HCT116 (cell line): ENCODE measurements at regions not wholly inside any gene's neighbourhood (a gene's known extent, or its start where the extent isn't known, plus 50 kb on each side); places are given as distances from the start of the nearest gene placed in this dataset.

Source experiments
- ATAC-seq: fragments of 200-7000 bp; cut with Tn5 transposase; 2 replicates; pipeline ENCODE4 v1.9.1; 2020; ENCODE audit warnings: mild to moderate bottlenecking, moderate library complexity
- BruUV-seq: library from RNA; stranded (reverse); fragments of 400-500 nt; replicated peaks from 2 replicates; lab custom pipeline; 2021; lab: Mats Ljungman, UMichigan
- CTCF ChIA-PET: fragments of 300-600 bp; sonication (Branson Sonifier 250); formaldehyde crosslinking; loops from one replicate; lab custom pipeline; 2021; ENCODE audit warnings: antibody characterized with exemption; lab: Charles Lee
- POLR2A ChIA-PET: fragments of 300-600, 350-600 bp; sonication (Branson Sonifier 250); formaldehyde crosslinking; loops from one replicate; lab custom pipeline; 2021; ENCODE audit warnings: antibody characterized with exemption; lab: Charles Lee
- RAD21 ChIA-PET, 2 experiments: fragments of 300-600 bp; sonication (Branson Sonifier 250); formaldehyde crosslinking; loops; one replicate each; lab custom pipeline; 2023; ENCODE audit warnings: low total read pairs in 2 of 2; ENCODE audit not compliant: uncharacterized antibody in 2 of 2, unreplicated experiment in 2 of 2, low non-redundant PET in 1 of 2; lab: Charles Lee
- DNase-seq: peaks from one replicate; pipeline ENCODE4 v3.0.0-alpha.2; 2010; ENCODE audit warnings: low read depth, low spot score
- H2AFZ ChIP-seq: fragments of 200-600 bp; shearing (Covaris generic), sonication (generic); 2 replicates; pipeline ENCODE4 v1.6.1; 2017; ENCODE audit warnings: low read depth, mixed run types, mixed read lengths, antibody characterized with exemption, low read length; ENCODE audit not compliant: poor library complexity, severe bottlenecking
- H3K27ac ChIP-seq: 2 replicates; pipeline ENCODE4 v1.5.1; 2012; ENCODE audit warnings: low read depth, low read length
- H3K27me3 ChIP-seq: fragments of 200-600 bp; sonication (generic); 2 replicates; pipeline ENCODE4 v1.6.1; 2016; ENCODE audit warnings: mixed run types, low read length, mixed read lengths; ENCODE audit not compliant: insufficient read depth
- H3K36me3 ChIP-seq, 2 experiments: fragments of 200-500 bp in 1 of 2; fragments of 200-600 bp in 1 of 2; sonication (Bioruptor generic) in 1 of 2; sonication (generic) in 1 of 2; 2 replicates each; pipeline versions ENCODE4 v1.5.1 to v1.6.1; 2014 to 2016; ENCODE audit warnings: low read length in 2 of 2, inconsistent platforms in 1 of 2, mixed read lengths in 1 of 2, mixed run types in 1 of 2; ENCODE audit not compliant: insufficient read depth in 2 of 2, control insufficient read depth in 1 of 2
- H3K4me1 ChIP-seq, 2 experiments: fragments of 200-600 bp in 1 of 2; sonication (generic) in 1 of 2; 2 replicates each; pipeline versions ENCODE4 v1.5.1 to v1.6.1; 2012 to 2017; ENCODE audit warnings: low read length in 2 of 2, inconsistent platforms in 1 of 2, mild to moderate bottlenecking in 1 of 2, mixed read lengths in 1 of 2, mixed run types in 1 of 2, moderate library complexity in 1 of 2; ENCODE audit not compliant: insufficient read depth in 2 of 2, control insufficient read depth in 1 of 2
- H3K4me2 ChIP-seq: fragments of 200-600 bp; sonication (generic); 2 replicates; pipeline ENCODE4 v1.6.1; 2017; ENCODE audit warnings: mixed run types, low read length, mixed read lengths
- H3K4me3 ChIP-seq, 2 experiments: fragments of 200-600 bp in 1 of 2; sonication (generic) in 1 of 2; replicated peaks in 1 of 2; 2 replicates each; pipeline ENCODE4 v1.5.1; 2011 to 2016; ENCODE audit warnings: low read length in 2 of 2, control low read depth in 1 of 2, low read depth in 1 of 2, mild to moderate bottlenecking in 1 of 2, mixed read lengths in 1 of 2, mixed run types in 1 of 2
- H3K79me2 ChIP-seq: fragments of 200-600 bp; sonication (generic); 2 replicates; pipeline ENCODE4 v1.6.1; 2017; ENCODE audit warnings: mild to moderate bottlenecking, mixed run types, low read length, moderate library complexity, mixed read lengths; ENCODE audit not compliant: insufficient read depth
- H3K9ac ChIP-seq: fragments of 200-600 bp; sonication (generic); 2 replicates; pipeline ENCODE4 v1.6.1; 2016; ENCODE audit warnings: low read length, mixed read lengths
- H3K9me2 ChIP-seq: fragments of 200-600 bp; sonication (generic), shearing (Covaris generic); 2 replicates; pipeline ENCODE4 v1.6.1; 2017; ENCODE audit warnings: mixed run types, mild to moderate bottlenecking, moderate library complexity; ENCODE audit not compliant: insufficient read depth
- H3K9me3 ChIP-seq, 2 experiments: fragments of 200-500 bp in 1 of 2; fragments of 200-600 bp in 1 of 2; sonication (Bioruptor generic) in 1 of 2; sonication (generic) in 1 of 2; 2 replicates each; pipeline ENCODE4 v1.6.1; 2014 to 2017; ENCODE audit warnings: low read length in 2 of 2, mixed read lengths in 2 of 2, inconsistent platforms in 1 of 2, low read depth in 1 of 2, mild to moderate bottlenecking in 1 of 2, mixed run types in 1 of 2, moderate library complexity in 1 of 2; ENCODE audit not compliant: control insufficient read depth in 1 of 2, insufficient read depth in 1 of 2
- H4K20me1 ChIP-seq: fragments of 200-600 bp; sonication (generic), shearing (Covaris generic); 2 replicates; pipeline ENCODE4 v1.6.1; 2017; ENCODE audit warnings: mixed run types, mild to moderate bottlenecking, moderate library complexity; ENCODE audit not compliant: insufficient read depth
- ATF3 ChIP-seq: IDR thresholded peaks from 2 replicates; pipeline ENCODE4 v1.6.1; 2012
- CBX3 ChIP-seq: IDR thresholded peaks from 2 replicates; pipeline ENCODE4 v1.6.1; 2012; ENCODE audit warnings: low read depth
- CEBPB ChIP-seq: IDR thresholded peaks from 2 replicates; pipeline ENCODE4 v1.6.1; 2012; ENCODE audit warnings: low read depth
- CTCF ChIP-seq, 3 experiments: fragments of 200-600 bp in 1 of 3; sonication (generic) in 1 of 3; IDR thresholded peaks in 2 of 3; conservative IDR thresholded peaks in 1 of 3; 2 replicates each; pipeline ENCODE4 v1.5.1; 2012 to 2017; ENCODE audit warnings: low read depth in 2 of 3, low read length in 2 of 3, antibody characterized with exemption in 1 of 3, borderline replicate concordance in 1 of 3, control low read depth in 1 of 3, mild to moderate bottlenecking in 1 of 3, mixed read lengths in 1 of 3, mixed run types in 1 of 3, moderate library complexity in 1 of 3; ENCODE audit not compliant: insufficient read depth in 1 of 3
- EGR1 ChIP-seq: IDR thresholded peaks from 2 replicates; pipeline ENCODE4 v1.6.1; 2012; ENCODE audit warnings: low read depth
- ELF1 ChIP-seq: IDR thresholded peaks from 2 replicates; pipeline ENCODE4 v1.6.1; 2012; ENCODE audit warnings: low read depth, borderline replicate concordance
- EZH2phosphoT487 ChIP-seq: fragments of 200-600 bp; IDR thresholded peaks from 2 replicates; pipeline ENCODE4 v1.6.1; 2018; ENCODE audit warnings: antibody characterized with exemption, borderline replicate concordance
- FOSL1 ChIP-seq: IDR thresholded peaks from 2 replicates; pipeline ENCODE4 v1.6.1; 2012; ENCODE audit warnings: low read depth
- MAX ChIP-seq: IDR thresholded peaks from 2 replicates; pipeline ENCODE4 v1.6.1; 2012
- POLR2A ChIP-seq: IDR thresholded peaks from 2 replicates; pipeline ENCODE4 v1.7.0; 2011; ENCODE audit warnings: borderline replicate concordance; ENCODE audit not compliant: insufficient read depth, insufficient read length; ENCODE audit errors: extremely low read depth
- POLR2AphosphoS5 ChIP-seq: IDR thresholded peaks from 2 replicates; pipeline ENCODE4 v1.6.1; 2011; ENCODE audit warnings: mild to moderate bottlenecking, low read depth, low read length, moderate library complexity
- RAD21 ChIP-seq: IDR thresholded peaks from 2 replicates; pipeline ENCODE4 v1.6.1; 2012; ENCODE audit warnings: low read depth, mild to moderate bottlenecking
- REST ChIP-seq: IDR thresholded peaks from 2 replicates; pipeline ENCODE4 v1.6.1; 2012; ENCODE audit warnings: low read depth
- YY1 ChIP-seq: IDR thresholded peaks from 2 replicates; pipeline ENCODE4 v1.6.1; 2011; ENCODE audit warnings: low read length, low read depth, moderate library complexity, mild to moderate bottlenecking; ENCODE audit not compliant: insufficient replicate concordance; ENCODE audit errors: extremely low read depth
- ZBTB33 ChIP-seq: IDR thresholded peaks from 2 replicates; pipeline ENCODE4 v1.6.1; 2011; ENCODE audit warnings: mild to moderate bottlenecking, low read length, moderate library complexity; ENCODE audit not compliant: insufficient replicate concordance; ENCODE audit errors: extremely low read depth
- ZFX ChIP-seq: fragments of 450-650 bp; IDR thresholded peaks from 2 replicates; pipeline ENCODE4 v1.6.1; 2017
- ZNF274 ChIP-seq: fragments of 200-500 bp; sonication (Bioruptor generic); IDR thresholded peaks from 2 replicates; pipeline ENCODE4 v1.6.1; 2014; ENCODE audit warnings: mild to moderate bottlenecking, low read depth, low read length, inconsistent platforms
- intact Hi-C: fragments of 100-400 bp; cut with micrococcal nuclease; formaldehyde crosslinking; loops from 2 replicates; pipeline ENCODE4 v1.10.0; 2022

GRCh38 chr1:82143108-82143833 is 342.5 kb downstream of the ADGRL2 start (continued):
- TF ChIP-seq ATF3 = no peak
- TF ChIP-seq RAD21 = no peak
- no peak for TF ChIP-seq POLR2AphosphoS5
- no peak for TF ChIP-seq ZFX
- no peak for TF ChIP-seq EGR1
- TF ChIP-seq ZBTB33 = no peak
- no peak for TF ChIP-seq ZNF274
- TF ChIP-seq CBX3 = no peak
- no peak for TF ChIP-seq EZH2phosphoT487

GRCh38 chr1:82141390-82141789 is 340.7 kb downstream of the ADGRL2 start:
- Histone ChIP-seq H3K36me3 (no peaks in the 10 kb centered on the region), H4K20me1 (no peaks in the 10 kb centered on the region), H3K9ac (no peak overlapping the region), H3K4me2 (no peak overlapping the region), H3K4me3 (no peak overlapping the region), H3K27me3 (no peaks in the 10 kb centered on the region), H3K79me2 (no peaks in the 10 kb centered on the region), H3K4me1 (no peaks in the 10 kb centered on the region), H3K9me3 (no peaks in the 10 kb centered on the region), H2AFZ (no peak overlapping the region), H3K9me2 (no peaks in the 10 kb centered on the region), H3K27ac (no peak overlapping the region)
- intact Hi-C loops = no loop called here
- ChIA-PET CTCF (no interaction called here), POLR2A (no interaction called here), RAD21 (no interaction called here)
- no TSS peak for BruUV-seq
- DNase-seq (no peak), ATAC-seq (no peak)
- no peak for TF ChIP-seq ATF3
- no peak for TF ChIP-seq MAX
- TF ChIP-seq CEBPB = no peak
- no peak for TF ChIP-seq POLR2A
- no peak for TF ChIP-seq ELF1
- no peak for TF ChIP-seq POLR2AphosphoS5
- no peak for TF ChIP-seq CTCF (IDR thresholded peaks at IDR 0.05 in 2 of 3, conservative IDR thresholded peaks at IDR 0.05 in 1 of 3; ENCODE audit: borderline replicate concordance in 1 of 3, insufficient read depth in 1 of 3, low read depth in 2 of 3, low read length in 2 of 3)
- no peak for TF ChIP-seq YY1
- TF ChIP-seq EGR1 = no peak
- TF ChIP-seq FOSL1 = no peak
- TF ChIP-seq REST = no peak
